HFF-Myc (cell line): ENCODE measurements at regions not wholly inside any gene's neighbourhood (a gene's known extent, or its start where the extent isn't known, plus 50 kb on each side); places are given as distances from the start of the nearest gene placed in this dataset.
A peak's percentile ranks its signal among the peaks of the same experiment; 100 is the strongest.

ENCODE experiments used
- DNase-seq: peaks from one replicate; pipeline ENCODE4 v3.0.0-alpha.2; 2011; ENCODE audit warnings: low read depth; ENCODE audit errors: extremely low read depth
- H3K4me3 ChIP-seq: replicated peaks from 2 replicates; pipeline ENCODE4 v1.5.1; 2011; ENCODE audit warnings: low read depth, mild to moderate bottlenecking, control low read depth, low read length
- CTCF ChIP-seq: IDR thresholded peaks from 2 replicates; pipeline ENCODE4 v1.5.1; 2012; ENCODE audit warnings: mild to moderate bottlenecking, low read depth, low read length, control low read depth; ENCODE audit errors: missing control alignments

- no peak for DNase-seq
- TF ChIP-seq CTCF = no peak
- H3K4me3 ChIP-seq = no peak overlapping the region
Measured at GRCh38 chr13:29704648-29705047, 109.2 kb upstream of the SLC7A1 start.

- no peak overlapping the region for H3K4me3 ChIP-seq
- DNase-seq = no peak
- TF ChIP-seq CTCF = no peak
Measured at GRCh38 chr13:29703421-29703820, 107.9 kb upstream of the SLC7A1 start.

- peak; percentile 80 for DNase-seq
- peak overlapping the region; percentile 31 for H3K4me3 ChIP-seq
- no peak for TF ChIP-seq CTCF
Measured at GRCh38 chr13:29702912-29703351, 107.4 kb upstream of the SLC7A1 start.

GRCh38 chr13:29698106-29698505 lies 102.6 kb upstream of the SLC7A1 start:
- H3K4me3 ChIP-seq = no peak overlapping the region
- DNase-seq = no peak
- no peak for TF ChIP-seq CTCF

- DNase-seq = no peak
- TF ChIP-seq CTCF = no peak
- H3K4me3 ChIP-seq = no peak overlapping the region
Measured at GRCh38 chr13:29696606-29697005, 101.1 kb upstream of the SLC7A1 start.

- no peak overlapping the region for H3K4me3 ChIP-seq
- DNase-seq = no peak
- TF ChIP-seq CTCF = no peak
Measured at GRCh38 chr13:29693275-29693945, 97.9 kb upstream of the SLC7A1 start.

GRCh38 chr13:29689548-29689947 lies 94.1 kb upstream of the SLC7A1 start:
- no peak for DNase-seq
- no peak for TF ChIP-seq CTCF
- no peak overlapping the region for H3K4me3 ChIP-seq
